Adrenal gland (tissue), 9 donors: ENCODE measurements at regions not wholly inside any gene's neighbourhood (a gene's known extent, or its start where the extent isn't known, plus 50 kb on each side); places are given as distances from the start of the nearest gene placed in this dataset.

ENCODE experiments used
- DNase-seq, 7 donors: peaks; one replicate each; pipeline ENCODE4 v3.0.0-alpha.2; 2019 to 2020
- H3K27ac ChIP-seq, 5 donors: fragments of 200-600 bp; sonication (generic) in 4 of 5; 1 replicate in 3 of 5; 2 replicates in 2 of 5; pipeline versions ENCODE4 v1.5.1 to v1.8.0; 2016 to 2020; ENCODE audit warnings: mild to moderate bottlenecking in 1 of 5
- H3K27me3 ChIP-seq: fragments of 200-600 bp; 2 replicates; pipeline ENCODE4 v1.8.0; 2021
- H3K36me3 ChIP-seq, 2 donors: fragments of 200-600 bp; replicated peaks in 1 of 2; 1 replicate in 1 of 2; 2 replicates in 1 of 2; pipeline versions ENCODE4 v1.5.1 to v1.8.0; 2018 to 2022
- H3K4me1 ChIP-seq, 2 donors: fragments of 200-600 bp; replicated peaks in 1 of 2; 1 replicate in 1 of 2; 2 replicates in 1 of 2; pipeline versions ENCODE4 v1.5.1 to v1.8.0; 2018 to 2021
- H3K4me3 ChIP-seq, 4 donors: fragments of 200-600 bp; sonication (generic) in 3 of 4; one replicate each; pipeline ENCODE4 v1.5.1; 2016 to 2018
- H3K9me3 ChIP-seq, 3 donors: fragments of 200-600 bp; sonication (generic) in 1 of 3; replicated peaks in 1 of 3; 1 replicate in 2 of 3; 2 replicates in 1 of 3; pipeline versions ENCODE4 v1.5.1 to v1.8.0; 2016 to 2021
- CTCF ChIP-seq, 6 experiments: fragments of 450-650 bp in 4 of 6; fragments of 200-600 bp in 2 of 6; sonication (generic) in 1 of 6; IDR thresholded peaks; 1 replicate in 5 of 6; 2 replicates in 1 of 6; pipeline versions ENCODE4 v1.5.1 to v1.8.0; 2016 to 2021; ENCODE audit warnings: antibody characterized with exemption in 6 of 6, mild to moderate bottlenecking in 2 of 6, moderate library complexity in 1 of 6
- POLR2A ChIP-seq, 2 donors: fragments of 450-650 bp; IDR thresholded peaks; one replicate each; pipeline ENCODE4 v1.6.1; 2017; ENCODE audit warnings: antibody characterized with exemption in 2 of 2, mild to moderate bottlenecking in 2 of 2, moderate library complexity in 1 of 2
- WGBS, 4 donors: extraction: QIAGEN DNeasy Blood & Tissue Kit in 2 of 4; methylation state at CpG; one replicate each; pipeline versions ENCODE4 v1.1.5 to v1.1.7; 2013 to 2017; 5-methylcytosine and 5-hydroxymethylcytosine counted together
- intact Hi-C, 2 donors: fragments of 100-400 bp; cut with DNase I; formaldehyde crosslinking; loops; one replicate each; pipeline versions ENCODE4 v1.14.1 to v1.15.0; 2022 to 2023
- donor health status: healthy with polysubstance abuse.
- donor health status: Bipolar disorder and iron deficiency.
- donor health status: DM: yes; HTN: yes; CAD: no.
- donor health status: DM: no; HTN: no; CAD: no.
- donor health status: DM: no; HTN: no; CAD: no.

- 50 to 84% (median 73%) methylated on average over 3 of the region's 3 CpGs for WGBS, 4 donors
- TF ChIP-seq CTCF (IDR thresholded peaks at IDR 0.05) = no peak
- TF ChIP-seq POLR2A (IDR thresholded peaks at IDR 0.05) = no peak
- H3K27ac ChIP-seq = no peak overlapping the region
- H3K9me3 ChIP-seq = no peaks in the 10 kb centered on the region
- intact Hi-C loops = no loop called here
- no peaks in the 10 kb centered on the region for H3K27me3 ChIP-seq
- H3K4me1 ChIP-seq = no peaks in the 10 kb centered on the region
- no peak overlapping the region for H3K4me3 ChIP-seq
- DNase-seq = no peak
- H3K36me3 ChIP-seq = no peaks in the 10 kb centered on the region
Observed at GRCh38 chr6:54771968-54772367, 74.6 kb upstream of the FAM83B start.

DNA sequence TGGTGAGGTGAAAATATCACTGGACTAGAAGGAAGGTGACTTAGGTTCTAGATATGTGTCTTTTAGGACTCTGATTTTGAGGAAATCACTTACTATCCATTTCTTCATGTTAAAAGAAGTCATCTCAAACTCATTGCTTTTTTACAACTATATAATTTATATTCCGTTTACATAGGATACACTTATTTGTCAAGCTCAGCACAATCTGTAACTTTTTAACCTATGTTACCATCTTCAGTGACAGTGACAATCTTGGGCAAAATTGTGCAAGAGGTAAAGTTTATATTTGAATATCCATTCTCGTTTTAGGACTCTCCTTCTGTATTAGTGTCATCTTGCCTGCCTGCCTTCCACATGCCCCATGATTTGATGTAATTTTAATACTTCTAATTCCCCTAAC lies 74.0 kb upstream of the FAM83B start:
- TF ChIP-seq POLR2A (IDR thresholded peaks at IDR 0.05) = no peak
- no peak for TF ChIP-seq CTCF (IDR thresholded peaks at IDR 0.05)
- Histone ChIP-seq H3K36me3 (no peaks in the 10 kb centered on the region), H3K4me1 (no peaks in the 10 kb centered on the region), H3K27me3 (no peaks in the 10 kb centered on the region), H3K9me3 (no peaks in the 10 kb centered on the region), H3K27ac (no peak overlapping the region), H3K4me3 (no peak overlapping the region)
- DNase-seq = no peak
- intact Hi-C loops = no loop called here
- 56 to 72% (median 61%) methylated on average over 2 of the region's 2 CpGs for WGBS, 4 donors

DNA sequence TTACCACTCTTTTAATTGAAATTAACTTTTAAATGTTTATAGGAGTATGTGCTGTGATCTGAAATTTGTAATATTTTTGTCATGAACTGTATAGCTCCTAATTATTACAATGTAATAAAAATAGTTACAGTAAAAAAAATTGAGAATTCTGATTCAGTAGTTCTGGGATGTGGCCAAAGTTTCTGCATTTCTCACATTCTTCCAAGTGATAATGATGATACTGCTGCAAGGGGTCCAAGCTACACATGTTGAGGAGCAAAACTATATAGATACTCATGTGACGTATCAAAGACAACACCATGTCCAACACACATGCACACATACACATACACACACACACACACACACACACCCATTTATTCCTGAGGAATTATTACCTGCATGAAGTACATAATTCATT lies 71.0 kb upstream of the FAM83B start:
- Histone ChIP-seq H3K9me3 (no peaks in the 10 kb centered on the region), H3K27me3 (no peaks in the 10 kb centered on the region), H3K4me1 (no peaks in the 10 kb centered on the region), H3K36me3 (no peaks in the 10 kb centered on the region), H3K27ac (no peak overlapping the region), H3K4me3 (no peak overlapping the region)
- 55 to 86% (median 76%) methylated on average over 1 of the region's 1 CpG for WGBS, 4 donors
- TF ChIP-seq CTCF (IDR thresholded peaks at IDR 0.05) (no peak), POLR2A (IDR thresholded peaks at IDR 0.05) (no peak)
- intact Hi-C loops = no loop called here
- no peak for DNase-seq

DNA sequence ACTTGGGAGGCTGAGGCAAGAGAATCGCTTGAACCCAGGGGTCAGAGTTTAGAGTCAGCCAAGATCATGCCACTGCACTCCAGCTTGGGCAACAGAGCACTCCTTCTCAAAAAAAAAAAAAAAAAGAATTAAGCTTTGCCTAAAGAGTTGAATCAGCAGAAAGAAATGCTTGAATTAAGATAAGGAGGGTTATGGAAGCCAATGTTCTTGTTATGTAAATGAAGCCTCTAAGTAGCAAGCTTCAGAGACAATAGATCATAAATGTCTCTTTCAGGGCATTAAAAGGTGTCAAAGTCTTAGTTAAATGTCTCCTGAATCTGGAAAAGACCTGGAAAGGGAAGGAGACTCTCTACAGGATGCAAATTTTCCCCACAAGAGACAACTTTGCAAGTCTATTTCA lies 69.7 kb upstream of the FAM83B start:
- TF ChIP-seq POLR2A (IDR thresholded peaks at IDR 0.05) (no peak), CTCF (IDR thresholded peaks at IDR 0.05) (no peak)
- H3K27me3 ChIP-seq = no peaks in the 10 kb centered on the region
- WGBS, 4 donors = 68 to 89% (median 79%) methylated on average over 1 of the region's 1 CpG
- no peak overlapping the region for H3K27ac ChIP-seq
- H3K9me3 ChIP-seq = no peaks in the 10 kb centered on the region
- no peak overlapping the region for H3K4me3 ChIP-seq
- DNase-seq = no peak
- intact Hi-C loops = no loop called here
- H3K36me3 ChIP-seq = no peaks in the 10 kb centered on the region
- no peaks in the 10 kb centered on the region for H3K4me1 ChIP-seq
